SHP77 treated with DMSO at 0.1 percent for 48 hours (cell line): ENCODE measurements at regions not wholly inside any gene's neighbourhood (a gene's known extent, or its start where the extent isn't known, plus 50 kb on each side); places are given as distances from the start of the nearest gene placed in this dataset.

Experiments
- DNase-seq: peaks from one replicate; lab custom pipeline; 2025; lab: John Stamatoyannopoulos, UW

- no peak for DNase-seq
Observed at GRCh38 chr18:25813110-25813509, 277.3 kb downstream of the SS18 start.

GRCh38 chr18:25810736-25811135 is 279.7 kb downstream of the SS18 start:
- DNase-seq = no peak

GRCh38 chr18:25805939-25806338 is 284.5 kb downstream of the SS18 start:
- no peak for DNase-seq

GRCh38 chr18:25805323-25805722 is 285.1 kb downstream of the SS18 start:
- no peak for DNase-seq

DNA sequence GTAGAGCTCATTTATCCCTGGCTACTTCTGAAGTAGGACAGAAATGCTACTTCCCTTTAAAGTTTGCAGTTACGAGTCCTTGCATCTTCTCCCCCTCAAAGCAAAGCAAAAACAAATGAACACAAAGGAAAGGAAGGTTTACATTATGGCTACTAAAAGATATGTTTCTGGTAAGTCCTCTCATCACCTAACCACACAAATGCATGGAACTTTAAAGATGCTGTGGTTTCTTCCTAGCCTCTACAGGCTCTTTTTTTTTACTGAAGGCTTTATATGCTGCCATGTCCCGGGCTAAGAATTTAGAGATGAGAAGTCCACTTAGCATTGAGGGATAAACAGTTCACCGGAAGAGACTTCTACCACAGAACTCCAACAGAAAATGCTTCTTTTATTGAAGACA is 291.2 kb downstream of the SS18 start:
- DNase-seq = no peak

DNA sequence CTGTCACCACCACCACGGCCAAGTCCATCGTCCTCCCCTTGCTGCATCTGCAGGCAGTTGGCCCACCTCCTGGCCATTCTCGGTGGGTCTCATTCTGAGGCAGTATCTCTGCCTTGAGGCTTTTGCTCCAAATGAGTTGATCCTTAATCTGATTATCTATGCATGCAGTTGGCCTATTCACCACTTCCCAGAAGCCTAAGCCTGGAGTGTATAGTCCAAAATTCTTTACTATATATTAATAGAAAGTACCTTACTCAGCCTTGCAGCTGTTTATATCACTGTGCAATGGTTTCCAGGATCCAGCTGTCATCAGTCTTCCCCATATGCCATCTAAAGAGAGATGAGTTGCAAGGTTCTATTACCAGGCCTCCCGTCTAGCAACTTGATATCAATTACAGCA is 292.4 kb downstream of the SS18 start:
- no peak for DNase-seq

- DNase-seq = no peak
Observed at GRCh38 chr18:25795213-25795612, 295.2 kb downstream of the SS18 start.

- DNase-seq = no peak
Observed at GRCh38 chr18:25787276-25787675, 303.1 kb downstream of the SS18 start.

GRCh38 chr18:25786758-25787157 is 303.7 kb downstream of the SS18 start:
- no peak for DNase-seq

DNA sequence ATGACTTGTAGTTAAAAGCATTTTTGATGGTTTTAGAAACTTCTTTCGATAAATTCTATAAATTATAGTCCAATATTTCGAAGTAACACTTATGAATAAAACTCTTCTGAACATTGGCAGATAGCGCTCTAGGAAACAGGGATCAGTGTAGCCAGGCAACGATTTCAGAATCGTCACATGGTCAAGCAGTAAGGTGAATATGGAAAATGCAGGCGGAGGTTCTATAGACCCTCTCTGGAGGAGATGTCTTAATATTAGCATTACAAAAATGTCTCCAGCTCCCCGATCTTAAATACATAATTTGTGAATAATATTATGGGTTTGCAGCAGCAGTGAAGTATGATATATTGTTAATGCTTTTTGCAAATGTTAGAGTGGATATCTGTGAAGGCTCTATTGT is 310.3 kb downstream of the SS18 start:
- no peak for DNase-seq

DNA sequence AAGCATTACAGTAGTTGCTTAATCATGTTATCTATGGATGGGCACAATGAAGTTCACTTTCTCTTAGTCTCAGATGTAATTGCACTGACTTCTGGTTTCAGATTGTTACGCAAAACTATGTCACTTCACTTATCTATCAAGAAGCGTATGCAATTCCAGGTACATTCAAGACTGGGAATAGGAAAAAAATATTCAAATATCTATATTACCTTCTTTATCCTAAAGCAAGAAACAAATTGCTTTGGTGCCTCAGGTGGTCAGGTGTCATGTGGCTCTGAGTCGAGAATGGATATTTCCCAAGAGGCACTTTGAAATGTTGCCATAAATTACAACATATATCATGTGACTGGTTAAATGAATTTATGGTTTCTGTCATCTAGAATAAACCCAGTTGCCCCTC is 318.6 kb downstream of the SS18 start:
- DNase-seq = no peak

- no peak for DNase-seq
Observed at GRCh38 chr18:25764777-25765176, 325.6 kb downstream of the SS18 start.

- DNase-seq = no peak
Observed at GRCh38 chr18:25759111-25759510, 331.3 kb downstream of the SS18 start.

GRCh38 chr18:25743646-25744151 is 346.7 kb downstream of the SS18 start:
- DNase-seq = no peak

DNA sequence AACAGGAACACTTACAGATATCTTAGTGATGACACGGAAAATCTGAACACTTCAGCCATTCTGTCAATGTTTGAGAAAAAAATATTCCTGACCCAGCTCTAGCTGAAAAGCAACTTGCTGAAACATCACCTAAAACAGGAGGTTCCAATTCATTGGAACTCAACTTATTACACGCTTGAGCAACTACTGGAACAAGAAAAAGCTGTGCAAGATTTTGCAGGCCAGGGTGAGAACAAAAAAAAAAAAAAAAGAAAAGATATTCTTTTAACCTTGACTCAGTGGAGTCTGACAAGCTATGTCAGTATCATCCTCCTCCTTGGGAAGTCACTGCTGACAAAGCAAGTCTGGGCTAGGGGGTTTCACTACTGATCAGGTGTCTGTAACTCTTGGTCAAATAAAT is 351.0 kb downstream of the SS18 start:
- no peak for DNase-seq

DNA sequence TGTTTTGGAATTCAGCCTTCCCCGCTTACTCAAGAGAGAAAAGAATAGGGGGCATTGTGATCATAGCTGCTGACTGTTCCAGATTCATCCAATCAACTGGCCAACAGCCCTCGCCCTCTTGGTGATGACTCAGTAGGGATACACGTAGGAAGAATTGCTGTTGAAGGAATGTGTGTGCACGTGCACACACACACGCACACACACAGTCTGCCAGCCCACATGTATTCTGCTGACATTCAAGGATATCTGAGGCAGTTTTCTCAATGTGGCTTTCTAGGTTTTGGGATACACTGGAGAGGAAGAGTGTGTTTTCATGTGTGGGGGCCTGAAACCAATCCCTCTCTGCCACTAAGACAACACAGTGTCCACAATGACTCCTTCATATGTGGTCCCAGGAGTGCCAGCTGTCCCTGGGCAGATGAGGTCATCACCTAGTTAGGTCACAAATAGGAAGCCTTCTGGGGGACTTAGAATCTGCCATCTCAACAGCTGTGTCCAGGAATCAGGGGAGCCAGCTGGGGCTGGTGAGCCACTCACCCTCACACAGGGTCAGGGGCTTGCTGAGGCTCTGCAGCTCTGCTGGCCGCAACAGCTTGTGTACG is 352.6 kb downstream of the SS18 start:
- no peak for DNase-seq

DNA sequence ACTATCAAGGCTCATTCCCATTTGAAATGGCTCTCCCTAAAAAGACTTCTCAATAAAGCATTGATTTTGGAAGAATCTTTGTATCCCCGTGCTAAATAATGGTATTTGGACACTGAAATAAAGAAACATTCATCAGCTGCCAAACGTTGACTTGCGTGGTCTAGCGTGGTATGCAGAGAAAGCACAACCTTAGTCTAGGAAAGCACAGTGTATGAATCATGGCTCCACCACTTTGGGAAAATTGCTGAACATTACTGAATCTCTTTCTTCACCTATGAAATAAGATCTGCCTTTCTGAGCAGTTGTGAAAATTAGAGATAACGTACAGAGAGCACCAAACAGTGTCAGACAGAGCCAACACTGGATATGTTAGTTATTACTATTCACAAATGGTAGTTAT is 353.9 kb downstream of the SS18 start:
- DNase-seq = no peak

DNA sequence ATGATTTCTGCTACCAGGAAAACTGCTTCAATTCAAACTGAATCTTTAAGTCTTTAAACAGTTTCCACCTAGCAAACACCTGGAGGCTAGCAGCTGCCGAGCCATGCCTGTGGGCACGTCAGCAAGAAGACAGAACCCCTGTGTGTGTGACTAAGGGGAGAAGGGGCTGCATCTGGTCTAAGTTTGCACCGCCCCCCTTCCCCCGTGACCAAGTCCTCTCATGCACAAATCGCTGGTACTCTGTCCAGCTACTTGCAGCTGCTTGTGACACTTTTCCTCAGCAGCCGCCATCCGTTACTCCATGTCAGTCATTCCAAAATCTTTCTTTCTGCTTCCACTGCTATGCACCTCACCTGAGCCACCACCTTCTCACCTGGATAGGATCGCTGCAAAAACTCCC is 355.0 kb downstream of the SS18 start:
- DNase-seq = no peak

DNA sequence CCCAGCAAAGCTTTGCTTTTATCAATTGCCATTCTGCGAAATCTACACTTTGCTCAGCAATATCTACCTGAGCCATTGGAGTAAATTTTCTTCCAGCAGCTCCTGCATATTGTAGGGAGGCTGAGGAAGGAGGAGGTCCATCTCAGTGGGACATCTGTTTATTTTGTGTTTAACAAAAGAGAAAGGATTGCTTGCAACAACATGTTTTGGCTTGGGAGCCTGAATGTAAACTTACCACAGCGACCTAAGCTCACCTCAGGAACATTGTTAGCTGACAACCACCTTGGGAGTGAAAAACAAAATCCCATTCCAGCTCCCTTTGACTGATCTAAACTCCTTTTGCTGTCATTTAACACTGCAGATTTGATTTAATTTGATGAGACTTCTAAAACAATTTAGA is 356.1 kb downstream of the SS18 start:
- DNase-seq = no peak

- no peak for DNase-seq
Observed at GRCh38 chr18:25732862-25733261, 357.6 kb downstream of the SS18 start.

DNA sequence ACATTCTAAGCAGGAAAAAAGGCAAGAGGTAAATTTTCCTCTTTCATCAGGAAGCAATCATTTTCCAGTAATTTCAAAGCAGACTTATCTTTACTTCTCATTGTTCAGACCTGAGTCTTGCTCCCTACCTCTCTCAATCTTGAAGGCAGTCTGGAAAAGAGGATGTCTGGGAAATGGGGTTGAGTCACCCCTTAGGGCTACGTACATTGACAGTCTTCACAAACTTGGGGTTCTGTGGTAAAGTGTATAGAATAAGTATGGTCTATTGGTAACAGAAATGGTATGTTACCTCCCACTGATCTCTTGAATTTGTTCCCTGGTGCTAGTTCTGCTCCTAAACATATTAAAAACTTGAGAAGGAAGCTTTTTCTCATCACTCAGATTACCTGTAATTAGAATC is 361.3 kb downstream of the SS18 start:
- no peak for DNase-seq

DNA sequence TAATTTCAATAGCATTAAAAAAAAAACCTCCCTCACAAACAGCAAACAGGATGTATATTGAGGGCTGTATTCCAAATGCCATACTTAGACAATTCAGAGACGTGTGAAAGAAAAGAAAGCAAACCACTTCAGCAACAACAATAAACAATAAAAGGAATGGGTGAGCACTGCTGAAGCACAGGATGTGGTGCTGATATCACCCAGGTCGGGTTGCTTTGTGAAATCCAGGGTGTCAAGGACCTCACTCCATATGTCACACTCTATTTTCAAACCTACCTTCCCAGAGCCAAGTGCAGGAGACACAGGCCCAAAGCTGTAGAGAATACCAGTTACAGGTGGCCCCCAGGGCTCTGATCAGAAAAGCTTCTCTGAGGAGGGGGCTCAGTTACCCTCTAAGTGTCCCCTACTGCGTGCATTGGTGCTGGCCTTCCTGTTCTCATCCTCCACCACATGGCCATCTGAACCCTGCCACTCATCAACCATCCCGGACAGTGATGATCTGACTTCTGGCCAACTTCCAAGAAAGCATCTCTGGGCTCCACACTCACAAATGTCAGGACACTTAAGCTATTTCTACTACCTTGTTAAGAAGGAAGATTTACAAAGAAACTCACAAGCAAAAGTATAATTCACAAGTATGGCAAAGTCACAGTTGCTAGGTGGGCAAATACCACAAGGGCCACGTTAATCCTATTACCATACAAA is 363.0 kb downstream of the SS18 start:
- no peak for DNase-seq

DNA sequence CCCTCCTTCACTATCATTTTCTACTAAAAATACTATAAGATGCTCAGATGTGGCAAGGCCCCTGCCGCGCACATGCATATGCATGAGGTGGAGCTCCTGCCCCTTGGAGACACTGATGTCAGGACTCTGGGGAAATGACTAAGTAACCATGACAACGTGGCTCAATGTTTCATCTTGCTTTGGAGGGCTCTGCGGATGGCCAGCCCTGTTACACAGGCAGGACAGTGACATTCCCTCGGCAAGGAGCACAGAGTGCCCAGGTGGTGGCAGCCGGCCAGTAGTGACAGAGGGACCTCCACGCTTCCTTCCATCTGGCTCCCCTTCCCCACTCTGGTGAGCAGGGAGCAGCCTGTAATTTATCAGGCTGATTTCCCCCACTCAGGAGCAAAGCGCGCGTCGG is 364.1 kb downstream of the SS18 start:
- DNase-seq = no peak

DNA sequence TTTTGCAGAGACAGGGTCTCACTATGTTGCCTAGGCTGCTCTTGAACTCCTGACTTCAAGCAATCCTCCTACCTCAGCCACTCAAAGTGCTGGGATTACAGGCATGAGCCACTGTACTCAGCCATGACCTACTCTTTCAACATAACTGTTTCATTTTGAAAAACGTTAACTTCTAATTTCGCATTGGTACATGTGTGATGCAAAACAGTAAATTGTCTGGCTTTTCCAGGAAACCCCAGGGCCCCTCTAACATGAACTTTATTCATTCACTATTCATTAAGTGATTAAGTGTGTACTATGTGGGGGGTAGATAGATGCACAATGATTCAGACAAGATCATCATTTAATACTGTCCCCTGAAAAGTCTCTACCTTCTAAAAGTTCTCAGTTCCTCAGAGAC is 364.9 kb downstream of the SS18 start:
- no peak for DNase-seq
